ENCODE measurements at regions not wholly inside any gene's neighbourhood (a gene's known extent, or its start where the extent isn't known, plus 50 kb on each side); places are given as distances from the start of the nearest gene placed in this dataset.
"Not testable (repeated sequence)": the region's sequence is repeated elsewhere in the genome, so short reads cannot be mapped to it uniquely, and the experiment has no call there.

DNA sequence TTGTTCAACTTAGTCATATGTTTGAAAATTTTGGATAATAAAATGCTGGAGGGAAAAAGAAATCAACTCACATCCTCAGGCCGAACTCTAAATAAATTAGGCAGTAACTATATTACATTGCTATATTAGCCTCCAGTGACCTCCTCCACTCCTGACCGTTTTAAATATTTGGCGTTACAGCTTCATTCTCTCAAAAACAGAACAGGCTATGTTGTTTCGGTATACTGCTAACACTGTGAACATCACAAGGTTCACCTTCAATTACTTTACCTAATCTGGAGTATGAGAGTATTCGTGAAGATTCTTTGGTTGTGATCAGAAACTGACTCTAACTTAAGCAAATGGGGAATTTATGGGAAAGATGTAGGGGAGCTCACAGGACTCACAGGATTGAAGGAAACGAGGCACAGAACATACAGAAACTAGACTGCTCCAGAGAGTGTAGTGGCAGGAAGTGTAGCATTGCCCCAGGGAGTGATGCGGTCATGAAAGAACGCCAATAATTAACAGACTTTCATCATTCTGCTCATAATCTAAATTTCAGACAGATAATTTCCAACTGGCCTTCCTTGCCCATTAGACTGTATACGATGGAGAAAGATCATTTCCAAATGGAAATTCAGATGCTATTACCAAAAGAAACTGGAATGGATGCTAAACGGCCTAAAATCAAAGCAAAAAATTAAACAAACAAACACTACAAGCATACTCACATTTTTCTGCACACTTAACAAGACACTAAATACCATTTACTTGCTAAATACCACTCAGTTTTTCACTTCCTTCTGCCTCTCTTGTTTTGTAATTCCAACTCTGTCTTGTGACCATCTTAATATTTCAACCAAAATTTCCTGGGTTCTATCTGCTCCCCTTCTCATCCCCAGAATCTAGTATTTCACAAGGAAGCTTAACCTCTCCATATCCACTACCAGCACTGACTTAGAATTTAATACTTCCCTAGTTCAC lies 110.1 kb upstream of the LPAR1 start:
- peak; percentile 26 for DNase-seq

DNA sequence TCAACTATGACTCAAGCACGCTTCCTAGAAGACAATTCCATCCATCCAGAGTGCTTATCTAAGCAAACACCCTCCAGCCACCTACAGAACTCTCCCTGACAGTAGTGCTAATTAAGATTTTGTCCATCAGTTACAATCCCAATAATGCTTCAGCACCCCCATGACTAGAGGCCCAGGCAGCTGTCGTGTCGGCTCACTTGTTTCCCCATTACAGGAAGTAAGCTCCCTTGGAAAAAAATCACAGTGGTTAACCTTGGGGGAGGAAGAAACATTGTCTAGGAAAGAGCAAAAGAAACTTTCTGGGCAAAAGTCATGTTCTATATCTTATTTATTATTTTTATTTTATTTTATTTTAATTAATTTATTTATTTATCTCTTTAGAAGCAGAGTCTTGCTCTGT lies 108.8 kb upstream of the LPAR1 start:
- DNase-seq, result no peak

DNA sequence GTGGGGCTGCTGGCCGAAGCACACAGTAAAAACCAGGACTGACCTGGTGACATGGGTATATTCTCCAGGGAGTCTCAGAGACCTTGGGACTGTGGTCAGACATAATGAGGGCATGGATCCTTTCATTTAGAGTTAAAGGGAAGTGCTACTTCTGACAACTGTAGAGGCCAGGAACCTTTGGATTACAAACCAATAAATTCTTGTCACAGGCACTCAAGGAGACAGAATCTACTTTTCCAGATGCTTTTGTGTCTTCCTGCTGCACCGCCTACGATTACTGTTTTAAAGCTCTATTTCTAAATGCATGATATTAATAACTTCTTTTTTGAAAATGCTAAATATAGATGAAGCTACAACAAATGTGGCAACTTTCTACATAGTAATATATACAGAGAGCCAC lies 106.5 kb upstream of the LPAR1 start:
- DNase-seq, result no peak

DNA sequence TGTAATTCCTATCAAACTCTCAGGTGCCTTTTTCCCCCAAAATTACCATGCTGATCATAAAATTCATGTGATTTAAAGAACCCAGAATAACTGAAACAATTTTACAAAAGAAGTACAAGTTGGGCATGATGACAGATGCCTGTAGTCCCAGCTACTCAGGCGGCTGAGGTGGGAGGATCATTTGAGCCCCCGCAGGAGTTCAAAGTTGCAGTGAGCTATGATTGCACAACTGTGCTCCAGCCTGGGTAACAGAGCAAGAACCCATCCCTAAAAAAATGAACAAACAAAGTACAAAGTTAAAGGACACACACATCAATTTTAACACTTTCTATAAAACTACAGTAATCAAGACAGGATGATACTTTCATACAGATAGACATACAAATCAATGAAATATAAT lies 97.9 kb upstream of the LPAR1 start:
- DNase-seq, result no peak

DNA sequence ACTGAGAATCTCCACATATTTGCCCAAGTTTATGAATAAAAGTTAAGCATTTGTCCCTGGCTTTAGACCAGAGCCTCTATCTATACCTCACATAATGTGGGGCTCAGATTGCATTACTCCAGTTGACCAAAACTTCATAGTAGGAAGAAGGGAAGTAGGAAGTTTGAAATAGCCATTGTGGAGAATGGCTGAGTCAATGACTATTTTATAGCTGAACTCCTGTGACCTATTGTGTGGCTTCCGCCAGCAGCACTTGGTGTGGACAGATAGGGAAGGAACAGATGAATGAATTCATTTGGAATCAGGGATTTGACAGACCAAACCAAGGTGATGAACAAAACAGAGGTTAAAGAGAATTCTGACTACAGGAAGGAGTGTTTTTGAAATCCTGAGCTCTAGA lies 92.9 kb upstream of the LPAR1 start:
- DNase-seq, result no peak

DNA sequence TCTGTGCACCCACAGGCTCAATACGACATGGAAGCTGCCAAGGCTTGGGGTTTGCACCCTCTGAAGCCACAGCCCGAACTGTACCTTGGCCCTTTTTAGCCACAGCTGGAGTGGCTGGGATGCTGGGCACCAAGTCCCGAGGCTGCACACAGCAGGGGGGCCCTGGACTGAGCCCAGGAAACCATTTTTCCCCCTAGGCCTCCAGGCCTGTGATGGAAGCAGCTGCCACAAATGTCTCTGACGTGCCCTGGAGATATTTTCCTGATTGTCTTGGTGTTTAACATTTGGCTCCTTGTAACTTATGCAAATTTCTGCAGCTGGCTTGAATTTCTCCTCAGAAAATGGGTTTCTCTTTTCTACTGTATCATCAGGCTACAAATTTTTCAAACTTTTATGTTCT lies 82.3 kb upstream of the LPAR1 start:
- no peak for DNase-seq

DNA sequence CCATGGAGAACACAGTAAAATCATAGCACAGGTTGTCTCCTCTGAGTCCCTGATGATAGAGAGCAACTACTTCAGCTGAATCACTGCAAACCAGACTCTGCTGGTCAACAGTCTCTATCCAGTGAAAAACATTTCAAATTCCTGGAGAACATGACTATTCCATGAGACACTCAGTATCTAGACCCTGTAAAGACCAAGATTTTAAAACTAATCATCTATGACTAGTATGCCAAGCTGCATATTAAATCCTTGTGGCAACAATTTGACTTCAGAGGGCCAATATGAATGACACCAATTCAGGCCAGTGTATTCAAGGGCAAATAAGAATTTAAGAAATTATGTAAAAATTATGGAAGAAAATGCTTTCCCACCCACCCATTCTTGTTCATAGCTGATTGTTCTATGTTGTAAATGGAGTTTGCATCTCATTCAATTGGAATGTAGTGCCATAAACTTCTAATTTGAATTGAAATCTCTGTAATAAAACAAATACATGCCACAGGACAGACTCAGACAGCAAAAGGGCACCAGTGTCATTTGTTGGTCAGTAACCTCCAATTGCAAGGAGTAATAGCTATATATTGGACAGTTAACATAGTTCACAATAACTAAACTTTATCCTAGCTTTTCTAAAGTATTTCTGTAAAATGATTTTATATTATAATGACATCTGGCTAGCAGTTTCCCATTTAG lies 80.1 kb upstream of the LPAR1 start:
- DNase-seq, result peak; percentile 63

DNA sequence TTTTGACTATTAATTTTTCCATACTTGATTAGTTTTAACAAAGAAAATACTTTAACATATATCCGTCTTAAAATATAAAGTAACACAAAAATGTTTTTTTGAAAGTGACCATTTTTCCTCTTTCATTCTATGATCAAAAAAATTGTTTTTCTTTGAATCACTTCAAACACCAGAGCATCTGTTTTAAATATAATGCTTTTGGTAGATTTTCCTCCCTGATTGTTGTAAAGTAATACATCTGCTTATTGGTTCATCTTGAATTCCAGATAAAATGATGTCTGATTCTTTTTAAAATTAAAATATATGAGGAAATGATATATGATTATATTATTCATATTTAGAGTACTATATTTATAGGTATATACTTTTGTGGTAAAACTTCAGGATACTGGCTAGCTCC lies 76.2 kb upstream of the LPAR1 start:
- DNase-seq, result peak; percentile 7

DNA sequence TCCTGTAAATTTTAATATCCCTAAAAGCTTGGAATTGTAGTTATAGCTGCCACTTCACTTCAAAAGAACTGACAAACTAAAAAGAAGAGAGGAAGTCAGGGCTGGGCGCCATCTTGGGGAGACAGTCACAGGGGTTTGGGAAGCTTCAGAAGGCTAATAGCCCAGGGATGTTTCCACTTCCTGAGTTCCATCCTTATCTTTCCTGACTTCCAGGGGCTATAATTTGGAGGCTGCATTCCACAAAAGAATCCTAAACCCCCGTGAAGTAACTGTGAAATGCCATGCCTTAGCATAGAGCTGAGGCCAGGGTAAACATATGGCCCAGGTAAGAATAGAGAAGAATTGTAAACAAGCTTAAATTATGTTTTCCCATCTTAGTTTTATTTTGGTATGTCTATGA lies 75.4 kb upstream of the LPAR1 start:
- no peak for DNase-seq

DNA sequence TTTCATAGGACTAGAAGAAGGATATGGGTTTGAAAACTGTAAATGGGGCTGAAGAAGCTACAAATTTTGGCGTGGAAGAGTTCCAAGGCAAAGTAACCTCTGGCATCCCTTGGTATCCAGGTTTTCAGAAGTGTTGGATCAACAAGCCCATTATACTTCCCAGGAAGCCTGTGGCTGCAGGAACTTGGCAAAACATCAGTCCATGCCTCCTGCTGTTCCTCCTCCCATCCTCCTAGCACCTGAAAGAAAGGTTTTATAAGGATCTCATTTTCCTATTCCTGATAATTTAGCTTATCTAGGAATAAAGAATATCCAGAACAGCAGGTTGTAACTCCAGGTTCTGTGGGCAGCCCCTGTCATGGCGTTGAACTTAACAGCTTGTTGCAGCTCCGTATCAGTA lies 72.5 kb upstream of the LPAR1 start:
- DNase-seq, result no peak

DNA sequence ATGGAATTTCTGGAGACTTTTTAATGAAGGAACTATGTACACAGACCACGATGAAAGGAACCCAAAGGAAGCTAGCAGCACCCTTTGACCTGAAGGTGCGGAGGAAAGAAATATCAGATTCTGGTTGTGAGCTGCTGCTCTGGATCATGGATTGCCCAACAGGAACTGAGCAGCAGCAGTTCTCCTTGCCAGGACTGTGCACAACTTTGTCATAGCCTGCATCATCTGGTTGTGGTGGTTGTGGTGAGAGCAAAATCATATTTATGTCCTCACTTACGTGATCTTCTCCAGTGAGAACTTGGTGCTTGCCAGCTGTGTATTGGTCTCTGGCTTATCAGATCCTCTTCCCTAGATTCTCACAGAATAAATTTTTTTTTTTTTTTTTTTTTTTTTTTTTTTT lies 70.7 kb upstream of the LPAR1 start:
- DNase-seq, result peak; percentile 88

DNA sequence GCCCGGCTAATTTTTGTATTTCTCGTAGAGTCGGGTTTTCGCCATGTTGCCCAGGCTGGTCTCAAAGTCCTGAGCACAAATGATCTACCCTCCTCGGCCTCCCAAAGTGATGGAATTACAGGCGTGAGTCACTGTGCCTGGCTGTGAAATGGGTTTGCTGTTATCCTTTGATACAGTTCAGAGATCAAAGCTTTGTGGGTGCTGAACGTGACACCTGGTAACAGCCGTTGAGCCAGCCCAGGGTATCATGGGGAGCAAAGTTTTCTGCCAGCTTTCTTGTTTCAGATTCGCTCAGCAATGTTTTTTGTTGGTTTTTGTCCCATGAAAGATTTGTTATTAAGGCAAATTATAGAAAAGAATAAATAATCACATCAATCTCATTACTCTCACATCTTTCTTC lies 68.9 kb upstream of the LPAR1 start:
- no peak for DNase-seq

DNA sequence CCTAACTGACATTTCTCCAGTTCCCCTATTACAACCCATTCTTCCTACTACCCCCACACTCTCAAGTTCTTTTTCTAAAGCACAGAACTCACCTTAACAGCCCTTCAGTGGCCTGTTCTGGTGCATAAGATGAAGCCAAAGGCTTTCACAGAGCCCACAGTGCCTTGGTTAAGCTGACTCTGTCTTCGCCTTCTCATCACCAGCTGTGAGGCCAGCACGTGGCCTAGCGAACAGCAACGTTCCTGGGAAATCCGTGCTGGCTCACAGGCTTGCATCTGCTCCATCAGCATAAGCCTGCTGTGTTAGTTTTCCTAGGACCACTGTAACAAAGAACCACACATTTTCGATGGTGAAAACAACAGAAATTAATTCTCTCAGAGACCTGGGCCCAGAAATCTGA lies 67.9 kb upstream of the LPAR1 start:
- DNase-seq, result no peak

DNA sequence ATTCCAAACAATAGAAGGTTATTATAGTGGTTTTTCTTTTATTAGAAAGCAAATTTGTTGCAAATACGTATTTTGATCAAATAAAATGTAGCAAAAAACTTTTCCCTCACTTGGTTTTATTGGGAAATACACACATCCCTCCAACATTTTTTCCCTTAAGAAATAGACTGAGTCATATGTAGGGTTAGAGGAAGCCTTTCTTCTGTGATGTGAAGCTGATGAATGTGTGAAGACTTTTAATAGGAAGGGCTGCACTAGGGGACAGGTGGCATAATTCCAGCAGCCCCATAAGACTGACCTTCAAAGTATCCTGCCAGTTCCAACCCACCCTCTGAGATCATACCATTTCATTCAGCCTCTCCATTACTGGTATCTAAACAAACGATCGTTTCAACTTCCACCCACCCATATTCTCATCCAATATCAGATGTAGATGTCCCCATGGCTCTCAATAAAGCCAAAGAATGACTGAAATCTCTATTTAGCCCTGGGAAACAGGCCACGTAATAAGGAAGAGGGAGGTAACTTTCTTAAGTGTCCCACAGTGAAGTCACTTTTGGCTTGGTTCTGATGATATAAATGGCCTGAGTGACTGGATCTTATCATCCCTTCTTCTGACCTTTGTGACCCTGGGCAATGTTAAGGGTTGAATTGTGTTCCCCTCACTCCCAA lies 64.7 kb upstream of the LPAR1 start:
- DNase-seq, result peak; percentile 14

DNA sequence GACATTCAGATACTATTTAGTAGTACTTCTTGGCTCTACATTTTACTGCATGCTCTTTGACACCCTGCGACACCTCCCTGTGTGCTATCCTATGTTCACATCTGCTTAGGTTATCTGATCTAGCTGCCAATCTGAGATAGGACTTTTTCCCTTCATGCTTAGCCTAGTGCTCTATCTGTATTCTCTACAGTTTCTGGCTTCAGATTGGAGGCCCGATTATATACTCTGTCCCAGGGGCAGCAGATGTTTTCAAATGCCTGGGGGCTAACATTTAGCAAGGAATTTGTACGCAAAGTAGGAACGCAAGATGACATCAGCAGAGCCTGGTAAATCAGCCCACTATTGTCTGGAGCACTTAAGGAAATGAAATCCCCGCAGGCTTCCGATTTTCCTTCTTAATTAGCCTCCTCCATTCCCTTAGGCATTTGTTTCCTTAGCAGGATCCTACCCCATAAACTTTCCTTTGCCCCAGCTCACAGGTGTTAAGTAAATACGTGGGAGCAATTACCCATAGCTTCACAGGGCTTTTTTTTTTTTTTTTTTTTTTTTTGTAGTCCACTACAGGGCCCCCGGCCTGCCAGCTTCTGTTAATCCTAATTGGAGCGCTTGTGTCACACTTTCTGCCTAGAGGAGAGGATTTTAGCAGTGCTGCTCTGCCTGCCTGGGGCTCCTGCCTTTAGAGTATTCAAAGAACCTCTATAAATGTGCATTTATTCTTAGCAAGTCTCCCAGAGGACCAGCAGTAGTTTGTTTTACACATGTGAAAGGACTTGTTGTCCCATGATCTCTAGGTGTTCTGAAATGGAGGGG lies 61.1 kb upstream of the LPAR1 start:
- DNase-seq, result no peak

DNA sequence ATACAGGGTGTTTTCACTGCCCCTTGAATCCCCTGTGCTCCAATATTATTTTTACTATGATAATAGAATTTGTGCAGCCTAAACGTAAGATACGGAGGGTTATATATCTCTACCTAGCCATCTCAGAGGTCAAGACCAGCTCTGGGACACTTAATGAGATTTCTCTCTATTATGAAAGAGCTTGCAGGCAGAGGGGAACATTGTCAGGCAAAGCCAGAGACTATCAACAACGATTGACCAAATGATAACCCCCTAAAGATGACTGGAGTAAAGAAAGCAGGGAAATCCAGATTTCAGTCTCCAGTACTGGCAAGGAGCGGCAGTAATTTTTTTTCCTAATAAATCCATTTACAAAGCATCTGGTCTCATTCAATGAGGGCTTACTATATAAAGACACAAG lies 59.8 kb upstream of the LPAR1 start:
- DNase-seq, result no peak

DNA sequence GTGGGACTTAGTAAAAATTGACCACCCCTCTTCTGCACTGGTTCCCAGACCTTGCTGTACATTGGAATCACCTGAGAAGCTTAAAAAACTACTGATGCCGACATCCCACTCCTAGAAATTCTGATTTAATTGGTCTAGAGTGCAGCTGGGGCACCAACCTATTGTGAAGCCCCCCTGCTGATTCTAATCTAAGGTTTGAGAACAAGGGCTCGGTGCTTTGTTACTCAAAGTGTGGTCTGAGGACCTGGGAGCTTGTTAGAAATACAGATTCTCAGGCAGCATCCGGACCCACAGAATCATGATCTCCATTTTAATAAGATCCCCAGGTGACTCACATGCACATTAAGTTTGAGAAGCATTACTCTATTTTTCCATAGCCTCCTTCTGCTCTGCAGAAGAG lies 57.8 kb upstream of the LPAR1 start:
- no peak for DNase-seq

DNA sequence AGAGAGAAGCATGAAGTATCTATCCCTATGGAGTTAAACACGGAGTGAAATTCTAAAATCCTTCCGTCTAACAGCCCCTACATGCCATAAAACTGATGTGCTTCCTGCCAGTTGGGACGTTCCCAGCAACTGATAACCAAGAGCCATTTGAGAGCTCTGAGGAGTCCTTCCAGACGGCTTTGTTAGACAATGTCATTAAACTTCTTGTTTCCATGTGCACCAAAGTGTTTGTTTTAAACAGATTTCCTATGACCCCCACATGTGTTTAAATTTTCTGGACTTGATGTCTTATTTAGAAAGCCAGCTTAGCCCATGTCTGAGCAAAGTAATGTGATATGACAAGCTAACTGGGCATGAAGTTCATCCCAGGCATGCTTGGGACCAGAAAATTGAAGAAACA lies 57.2 kb upstream of the LPAR1 start:
- DNase-seq, result no peak

DNA sequence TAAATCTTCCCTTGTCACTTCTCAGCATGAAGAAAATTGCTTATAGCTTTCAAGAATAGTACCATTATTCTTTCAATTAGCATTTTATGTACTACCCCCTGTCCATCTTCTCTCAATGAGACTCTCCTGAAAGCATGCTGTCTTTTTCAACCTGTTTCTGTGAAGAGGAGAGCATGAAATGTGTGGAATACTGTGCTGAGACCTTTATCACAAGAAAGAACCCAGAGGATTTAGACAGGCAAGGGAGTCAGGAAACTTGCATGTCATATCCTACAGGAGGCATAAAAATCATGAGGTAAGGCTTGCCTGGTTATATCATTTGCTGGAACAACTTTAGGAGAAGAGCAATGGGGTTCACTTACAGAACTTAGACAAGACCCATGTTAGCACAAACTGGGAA lies 56.7 kb upstream of the LPAR1 start:
- DNase-seq, result peak; percentile 9

DNA sequence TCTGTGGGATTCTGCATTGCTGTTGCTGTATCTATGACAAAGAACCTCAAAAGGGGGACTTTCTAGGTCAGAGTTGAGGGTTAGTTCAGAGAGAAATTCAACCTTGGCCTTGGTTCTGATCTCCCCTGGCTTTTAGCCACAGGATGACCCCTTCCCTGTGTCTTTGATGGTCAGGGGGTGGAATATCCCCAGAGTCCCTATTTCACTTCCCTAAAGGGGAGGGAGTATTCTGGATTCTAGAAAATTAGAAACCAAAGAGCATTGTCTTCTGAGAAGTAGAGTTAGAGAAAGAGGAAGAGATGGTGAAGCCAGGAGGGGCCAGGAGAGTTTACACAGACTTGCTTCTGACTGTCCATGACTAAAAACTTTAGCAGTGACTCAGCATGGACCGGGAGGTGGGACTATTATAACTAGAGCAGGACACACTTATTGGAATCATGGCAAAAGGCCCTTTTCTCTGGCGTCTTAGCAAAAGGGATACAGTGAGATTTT lies 56.2 kb upstream of the LPAR1 start:
- peak; percentile 82 for DNase-seq

DNA sequence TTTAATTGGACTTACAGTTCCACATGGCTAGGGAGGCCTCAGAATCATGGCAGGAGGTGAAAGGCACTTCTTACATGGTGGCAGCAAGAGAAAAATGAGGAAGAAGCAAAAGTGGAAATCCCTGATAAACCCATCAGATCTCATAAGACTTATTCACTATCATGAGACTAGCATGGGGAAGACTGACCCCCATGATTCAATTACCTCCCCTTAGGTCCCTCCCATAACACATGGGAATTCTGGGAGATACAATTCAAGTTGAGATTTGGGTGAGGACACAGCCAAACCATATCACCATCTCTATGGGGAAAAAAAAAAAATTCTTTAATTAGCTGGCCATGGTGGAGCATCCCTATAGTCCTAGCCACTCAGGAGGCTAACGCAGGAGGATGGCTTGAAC lies 53.9 kb upstream of the LPAR1 start:
- DNase-seq, result not testable (repeated sequence)

All from fibroblast of upper back skin (primary cell).